Endothelial cell of umbilical vein (primary cell): ENCODE measurements at regions not wholly inside any gene's neighbourhood (a gene's known extent, or its start where the extent isn't known, plus 50 kb on each side); places are given as distances from the start of the nearest gene placed in this dataset.

Source experiments
- EZH2 ChIP-seq: IDR thresholded peaks from 2 replicates; pipeline ENCODE4 v1.6.1; 2012; ENCODE audit warnings: borderline replicate concordance, low read depth, mild to moderate bottlenecking, moderate library complexity, low read length, inconsistent platforms; ENCODE audit not compliant: severe bottlenecking
- POLR2A ChIP-seq: IDR thresholded peaks from 2 replicates; pipeline ENCODE4 v1.6.1; 2012; ENCODE audit warnings: low read depth, mild to moderate bottlenecking, control low read depth, low read length
- POLR2AphosphoS5 ChIP-seq: IDR thresholded peaks from 2 replicates; pipeline ENCODE4 v1.6.1; 2012; ENCODE audit warnings: low read depth, mild to moderate bottlenecking, control low read depth, low read length, moderate library complexity; ENCODE audit not compliant: insufficient read depth
- TF ChIP-seq, protein P1 (sequence below), 2 donors: IDR thresholded peaks; 1 replicate in 1 of 2; 2 replicates in 1 of 2; pipeline ENCODE4 v1.5.1; 2011; ENCODE audit warnings: low read length in 2 of 2, mild to moderate bottlenecking in 2 of 2, moderate library complexity in 2 of 2, control low read depth in 1 of 2, inconsistent platforms in 1 of 2, low read depth in 1 of 2; ENCODE audit not compliant: insufficient read depth in 1 of 2; ENCODE audit errors: extremely low read depth in 1 of 2

DNA sequence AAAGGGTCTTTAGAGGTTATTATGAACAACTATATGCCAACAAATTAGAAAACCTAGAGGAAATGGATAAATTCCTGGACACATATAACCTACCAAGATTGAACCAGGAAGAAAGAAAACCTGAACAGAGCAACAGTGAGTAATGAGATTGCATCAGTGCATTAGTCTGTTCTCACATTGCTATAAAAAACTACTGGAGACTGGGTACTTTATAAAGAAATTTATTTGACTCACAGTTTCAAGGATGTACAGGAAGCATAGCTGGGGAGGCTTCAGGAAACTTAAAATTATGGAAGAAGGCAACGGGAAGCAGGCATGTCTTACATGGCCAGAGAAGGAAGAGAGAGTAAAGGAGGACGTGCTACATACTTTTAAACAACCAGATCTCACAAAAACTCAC is 70.8 kb upstream of the GNAZ start:
- no peak for TF ChIP-seq EZH2
- no peak for TF ChIP-seq POLR2A
- TF ChIP-seq, protein P1, sequence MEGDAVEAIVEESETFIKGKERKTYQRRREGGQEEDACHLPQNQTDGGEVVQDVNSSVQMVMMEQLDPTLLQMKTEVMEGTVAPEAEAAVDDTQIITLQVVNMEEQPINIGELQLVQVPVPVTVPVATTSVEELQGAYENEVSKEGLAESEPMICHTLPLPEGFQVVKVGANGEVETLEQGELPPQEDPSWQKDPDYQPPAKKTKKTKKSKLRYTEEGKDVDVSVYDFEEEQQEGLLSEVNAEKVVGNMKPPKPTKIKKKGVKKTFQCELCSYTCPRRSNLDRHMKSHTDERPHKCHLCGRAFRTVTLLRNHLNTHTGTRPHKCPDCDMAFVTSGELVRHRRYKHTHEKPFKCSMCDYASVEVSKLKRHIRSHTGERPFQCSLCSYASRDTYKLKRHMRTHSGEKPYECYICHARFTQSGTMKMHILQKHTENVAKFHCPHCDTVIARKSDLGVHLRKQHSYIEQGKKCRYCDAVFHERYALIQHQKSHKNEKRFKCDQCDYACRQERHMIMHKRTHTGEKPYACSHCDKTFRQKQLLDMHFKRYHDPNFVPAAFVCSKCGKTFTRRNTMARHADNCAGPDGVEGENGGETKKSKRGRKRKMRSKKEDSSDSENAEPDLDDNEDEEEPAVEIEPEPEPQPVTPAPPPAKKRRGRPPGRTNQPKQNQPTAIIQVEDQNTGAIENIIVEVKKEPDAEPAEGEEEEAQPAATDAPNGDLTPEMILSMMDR (IDR thresholded peaks at IDR 0.05; ENCODE audit: extremely low read depth in 1 of 2, insufficient read depth in 1 of 2, low read depth in 1 of 2, low read length in 2 of 2): no peak
- no peak for TF ChIP-seq POLR2AphosphoS5
